ENCODE measurements at regions not wholly inside any gene's neighbourhood (a gene's known extent, or its start where the extent isn't known, plus 50 kb on each side); places are given as distances from the start of the nearest gene placed in this dataset.
"Not testable (repeated sequence)": the region's sequence is repeated elsewhere in the genome, so short reads cannot be mapped to it uniquely, and the experiment has no call there.

DNA sequence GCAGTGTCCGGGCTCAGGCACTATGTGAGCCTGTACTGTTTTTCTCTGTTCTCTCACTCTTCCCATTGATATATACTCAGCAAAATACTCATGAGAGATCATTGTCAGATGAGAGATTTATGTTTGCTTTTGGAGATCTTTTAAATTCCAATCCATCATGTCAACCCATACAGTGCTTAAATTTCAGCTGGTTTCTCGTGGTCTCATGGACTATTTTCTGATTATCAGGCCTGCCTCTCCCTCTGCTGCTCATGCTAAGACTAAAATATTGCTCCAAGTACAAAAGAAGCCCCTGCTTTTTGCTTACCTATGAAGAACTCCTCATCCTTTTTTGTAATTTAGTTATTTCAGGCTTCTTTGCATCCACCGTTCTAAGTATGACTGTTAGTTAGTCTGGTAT, 547.2 kb downstream of the KCNJ2 start:
- DNase-seq (ENCODE audit: low read depth) = no peak

DNA sequence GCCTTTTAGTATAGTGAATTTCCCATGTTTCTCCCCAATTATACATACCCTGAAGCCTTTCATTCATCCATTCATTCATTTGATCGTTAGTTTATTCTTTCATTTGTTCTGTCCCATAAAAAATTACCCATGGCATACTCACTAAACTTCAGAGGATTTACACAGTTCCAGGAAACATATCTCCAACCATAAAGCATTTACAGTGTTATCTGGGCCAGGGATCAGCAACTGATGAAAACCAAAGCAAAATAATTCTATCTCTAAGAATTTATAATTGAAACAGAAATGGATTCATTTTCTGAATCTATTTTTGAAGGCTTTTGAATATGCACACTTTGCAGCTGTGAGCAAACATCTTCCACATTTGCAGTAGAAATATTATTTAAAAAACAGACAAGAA, 547.7 kb downstream of the KCNJ2 start:
- DNase-seq (ENCODE audit: low read depth) = no peak

DNA sequence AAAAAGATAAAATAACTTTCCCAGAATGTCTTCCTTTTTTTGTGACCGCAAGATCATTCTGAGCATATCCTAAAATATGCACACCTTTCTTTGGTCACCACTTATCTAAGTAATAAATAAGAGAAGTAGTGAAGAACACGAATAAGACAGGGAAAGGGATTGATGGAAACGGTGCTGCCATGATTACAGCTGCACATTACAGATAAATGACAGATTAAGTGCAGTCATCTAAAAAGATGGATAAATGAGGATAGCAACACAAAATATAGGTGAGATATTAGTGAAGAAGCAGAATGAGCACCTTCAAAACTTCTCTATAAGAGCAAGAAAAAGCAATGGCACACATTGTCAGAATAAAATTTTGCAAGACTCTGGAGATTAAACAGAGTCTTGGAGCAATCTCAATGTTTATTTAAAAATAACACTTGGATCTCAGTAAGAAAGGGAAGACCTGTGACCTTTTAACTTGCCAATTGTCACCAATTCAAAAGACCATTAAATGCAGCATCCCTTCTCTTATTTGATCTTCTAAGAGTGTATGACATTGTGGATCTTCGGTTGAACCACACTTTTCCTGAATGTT, 567.1 kb downstream of the KCNJ2 start:
- DNase-seq (ENCODE audit: low read depth) = no peak

DNA sequence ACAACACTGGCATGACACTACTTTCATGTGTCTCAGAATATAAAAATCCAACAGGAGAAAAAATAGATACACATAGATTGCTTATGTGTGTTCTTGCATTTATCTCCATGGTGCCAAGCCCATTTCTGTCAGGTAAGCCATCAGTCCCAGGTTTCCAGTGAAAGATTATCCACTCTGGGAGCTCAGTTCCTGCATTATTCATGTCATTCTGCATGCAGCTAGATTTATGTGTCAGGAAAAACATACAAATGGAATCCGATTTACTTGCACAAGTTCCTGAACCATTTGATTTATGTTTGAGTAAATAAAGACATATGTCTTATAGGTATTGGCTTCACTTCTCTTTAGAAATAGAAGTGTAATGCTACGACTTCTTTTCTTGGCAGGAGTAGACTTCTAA, 569.7 kb downstream of the KCNJ2 start:
- no peak for DNase-seq (ENCODE audit: low read depth)

DNA sequence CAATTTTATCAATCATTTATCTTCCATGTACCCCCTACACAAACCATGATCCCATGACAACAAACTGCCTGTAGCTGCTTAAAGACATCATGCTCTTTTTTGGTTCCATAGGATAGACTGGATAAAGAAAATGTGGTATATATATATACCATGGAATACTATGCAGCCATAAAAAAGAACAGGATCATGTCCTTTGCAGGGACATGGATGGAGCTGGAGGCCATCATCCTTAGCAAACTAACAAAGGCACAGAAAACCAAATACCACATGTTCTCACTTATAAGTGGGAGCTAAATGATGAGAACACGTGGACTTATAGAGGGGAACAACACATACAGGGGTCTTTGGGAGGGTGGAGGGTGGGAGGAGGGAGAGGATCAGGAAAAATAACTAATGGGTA, 577.2 kb downstream of the KCNJ2 start:
- not testable (repeated sequence) for DNase-seq (ENCODE audit: low read depth)

DNA sequence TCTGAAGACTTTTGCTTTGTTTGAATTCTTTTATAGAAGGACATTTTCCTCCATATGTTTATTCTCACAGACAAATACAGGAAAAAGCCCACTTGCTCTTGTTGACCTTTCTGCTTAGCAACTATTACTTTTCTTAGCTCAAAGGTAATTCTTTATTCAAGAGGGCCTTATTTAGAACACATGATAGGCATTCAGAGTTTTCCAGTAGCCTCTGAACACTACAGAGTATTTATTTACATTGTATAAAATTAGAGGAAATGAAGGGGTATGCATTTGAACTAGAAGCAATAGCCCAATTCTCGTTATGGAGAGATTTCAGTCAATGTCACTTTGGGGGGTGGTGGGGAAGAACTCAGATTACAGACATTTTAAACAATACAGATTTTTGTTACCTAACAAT, 581.7 kb downstream of the KCNJ2 start:
- DNase-seq (ENCODE audit: low read depth) = no peak

DNA sequence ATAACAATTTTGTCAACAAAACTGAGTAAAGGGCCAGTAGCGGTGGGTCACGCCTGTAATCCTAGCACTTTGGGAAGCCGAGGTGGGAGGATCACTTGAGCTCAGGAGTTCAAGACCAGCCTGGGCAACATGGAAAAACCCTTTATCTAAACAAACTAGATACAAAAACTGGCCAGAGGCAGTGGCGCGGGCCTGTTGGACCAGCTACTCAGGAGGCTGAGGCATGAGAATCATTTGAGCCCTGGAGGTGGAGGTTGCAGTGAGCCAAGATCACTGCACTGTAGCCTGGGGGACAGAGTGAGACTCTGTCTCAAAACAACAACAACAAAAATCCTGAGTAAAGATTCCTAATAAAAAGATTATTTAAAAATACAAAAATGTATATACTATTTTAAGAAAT, 583.1 kb downstream of the KCNJ2 start:
- DNase-seq (ENCODE audit: low read depth) = not testable (repeated sequence)

DNA sequence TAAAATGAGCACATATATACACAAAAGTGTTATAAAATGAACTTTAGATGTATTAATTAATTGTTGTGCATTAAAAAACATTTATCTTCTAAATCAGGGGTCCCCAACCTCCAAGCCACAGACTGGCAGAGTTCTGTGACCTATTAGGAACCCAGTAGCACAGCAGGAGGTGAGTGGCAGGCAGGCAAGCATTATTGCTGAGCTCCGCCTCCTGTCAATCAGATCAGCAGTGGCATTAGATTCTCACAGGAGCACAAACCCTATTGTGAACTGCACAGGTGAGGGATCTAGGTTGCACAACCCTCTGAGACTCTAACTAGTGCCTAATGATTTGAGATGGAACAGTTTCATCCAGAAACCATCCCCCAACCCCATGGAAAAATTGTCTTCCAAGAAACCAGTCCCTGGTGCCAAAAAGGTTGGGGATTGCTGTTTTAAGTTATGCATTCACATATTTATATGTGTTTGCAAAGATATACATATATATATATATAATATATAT, 583.7 kb downstream of the KCNJ2 start:
- no peak for DNase-seq (ENCODE audit: low read depth)

DNA sequence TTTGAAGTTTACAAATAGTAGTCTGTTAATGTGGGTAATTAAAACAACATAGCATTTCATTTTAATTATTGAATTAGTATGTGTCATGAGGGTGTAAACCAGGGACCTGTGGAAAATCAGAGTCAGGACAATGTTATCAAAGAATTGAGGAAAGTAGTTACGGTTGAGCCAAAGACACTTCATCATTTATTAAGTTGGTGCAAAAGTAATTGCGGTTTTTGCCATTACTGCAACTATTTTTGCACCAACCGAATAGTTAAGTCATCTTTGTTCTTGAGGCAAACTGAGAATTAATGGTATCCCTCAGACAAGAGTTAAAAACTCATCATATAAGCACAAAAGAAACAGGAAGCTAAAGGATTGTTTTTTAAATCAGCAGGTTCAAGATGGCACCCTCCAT, 593.7 kb downstream of the KCNJ2 start:
- no peak for DNase-seq (ENCODE audit: low read depth)

DNA sequence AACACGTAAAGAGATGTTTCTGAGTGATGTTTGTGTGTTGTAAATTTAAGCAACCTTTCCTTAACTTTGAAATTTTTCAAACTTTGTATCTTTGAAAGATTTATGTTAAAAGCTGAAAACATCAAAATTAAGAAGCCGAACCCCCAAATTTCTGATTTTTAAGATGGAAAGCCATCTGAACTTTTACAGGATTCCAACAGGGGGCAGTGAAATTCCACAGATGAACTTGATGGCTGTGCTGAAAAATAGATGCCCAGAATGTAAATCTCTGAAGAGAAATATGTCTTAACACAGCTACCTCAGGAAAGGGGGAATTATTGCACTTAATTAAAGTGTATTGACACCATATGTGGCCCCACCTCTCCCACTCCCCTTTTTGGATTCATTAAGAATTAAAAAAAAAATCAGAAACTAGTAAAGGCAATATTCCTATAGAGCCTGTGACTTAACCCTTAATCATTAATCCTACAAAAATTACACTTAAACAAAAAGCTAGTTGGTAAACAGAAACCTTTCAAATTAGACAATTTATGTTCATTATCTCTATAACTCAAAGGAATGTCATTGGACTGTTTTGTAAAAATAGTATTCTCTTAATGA, 597.9 kb downstream of the KCNJ2 start:
- DNase-seq (ENCODE audit: low read depth) = peak; percentile 39

DNA sequence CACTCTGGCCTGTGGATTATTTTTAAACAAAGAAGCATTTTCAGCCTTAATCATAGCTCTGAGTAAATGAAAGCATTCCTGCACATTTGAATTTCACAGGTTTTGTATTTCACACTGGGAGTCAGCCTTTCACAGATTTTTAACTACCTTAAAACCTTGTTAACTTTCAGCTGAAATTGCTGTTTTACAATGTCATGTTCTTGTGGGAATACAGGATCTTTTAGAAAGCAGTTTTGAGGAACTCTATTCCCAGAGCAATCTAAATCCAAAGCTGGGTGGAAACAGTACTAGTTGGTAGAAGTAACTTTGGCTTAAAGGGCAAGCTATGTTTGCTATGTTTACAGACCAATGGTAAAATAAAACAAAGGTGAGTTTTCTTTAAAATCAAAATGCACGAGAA, 600.6 kb downstream of the KCNJ2 start:
- no peak for DNase-seq (ENCODE audit: low read depth)

DNA sequence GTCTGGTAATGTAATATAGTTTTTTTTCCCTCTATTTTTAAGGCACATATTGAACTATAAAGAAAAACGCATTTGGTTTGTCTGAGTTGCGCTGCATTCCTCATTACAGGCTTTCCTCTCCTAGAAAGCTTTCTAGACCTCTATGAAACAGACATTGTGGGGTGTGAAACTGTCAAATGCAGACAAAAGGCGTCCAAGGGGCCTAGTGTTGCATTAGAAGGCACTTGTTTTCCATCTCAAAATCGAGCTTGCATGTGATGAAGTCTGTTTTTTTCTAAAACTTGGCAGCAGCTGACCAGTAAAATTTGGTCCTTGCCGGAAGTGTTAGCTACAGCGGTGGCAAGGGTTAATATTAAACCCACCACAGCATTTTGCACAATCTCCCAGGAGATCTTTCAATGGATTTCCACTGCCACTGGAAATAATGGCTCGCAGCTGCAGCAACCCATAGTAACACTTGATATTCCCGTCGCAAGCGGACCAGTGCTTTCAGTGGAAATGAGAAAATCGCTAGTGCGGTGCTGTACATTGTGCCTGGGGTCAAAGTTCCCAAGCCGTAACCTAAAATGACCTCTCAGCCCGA, 602.6 kb downstream of the KCNJ2 start:
- DNase-seq (ENCODE audit: low read depth) = no peak

DNA sequence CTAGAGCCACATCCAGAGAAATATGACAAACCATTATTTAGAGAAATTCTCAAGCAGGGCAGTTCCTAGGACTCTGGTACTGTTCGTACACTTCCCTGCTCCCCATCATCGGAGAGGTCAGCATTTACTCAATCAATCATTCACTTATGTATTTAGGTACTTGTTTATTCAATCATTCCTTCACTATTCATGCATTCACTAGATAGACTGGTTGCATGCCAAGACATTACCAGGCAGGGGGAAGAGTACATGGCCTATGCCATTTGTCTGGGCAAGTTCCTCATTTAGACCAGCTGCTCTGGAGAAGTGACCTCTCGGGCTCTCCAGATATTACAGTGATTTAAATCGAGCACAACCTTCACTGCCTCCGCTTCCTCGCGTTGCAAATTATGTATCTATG, 603.4 kb downstream of the KCNJ2 start:
- no peak for DNase-seq (ENCODE audit: low read depth)

DNA sequence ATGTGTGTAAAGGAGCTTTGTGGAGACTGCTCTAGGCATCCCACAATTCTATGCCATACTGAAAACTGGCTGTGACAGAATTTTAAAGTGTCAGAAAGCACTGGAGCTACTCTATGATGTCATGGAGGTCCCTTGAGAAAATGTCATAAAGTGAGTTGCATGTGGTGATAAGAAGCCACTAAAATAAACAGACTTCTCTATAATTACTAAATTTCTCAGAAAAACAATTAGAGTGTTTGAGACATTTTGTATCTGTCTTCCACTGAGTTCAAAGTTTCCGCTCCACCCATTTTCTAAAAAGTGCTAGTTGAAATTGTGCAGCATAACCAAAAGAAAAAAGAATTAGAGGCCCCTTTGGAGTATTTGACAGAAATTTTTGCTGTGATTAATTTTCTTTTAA, 603.9 kb downstream of the KCNJ2 start:
- no peak for DNase-seq (ENCODE audit: low read depth)

DNA sequence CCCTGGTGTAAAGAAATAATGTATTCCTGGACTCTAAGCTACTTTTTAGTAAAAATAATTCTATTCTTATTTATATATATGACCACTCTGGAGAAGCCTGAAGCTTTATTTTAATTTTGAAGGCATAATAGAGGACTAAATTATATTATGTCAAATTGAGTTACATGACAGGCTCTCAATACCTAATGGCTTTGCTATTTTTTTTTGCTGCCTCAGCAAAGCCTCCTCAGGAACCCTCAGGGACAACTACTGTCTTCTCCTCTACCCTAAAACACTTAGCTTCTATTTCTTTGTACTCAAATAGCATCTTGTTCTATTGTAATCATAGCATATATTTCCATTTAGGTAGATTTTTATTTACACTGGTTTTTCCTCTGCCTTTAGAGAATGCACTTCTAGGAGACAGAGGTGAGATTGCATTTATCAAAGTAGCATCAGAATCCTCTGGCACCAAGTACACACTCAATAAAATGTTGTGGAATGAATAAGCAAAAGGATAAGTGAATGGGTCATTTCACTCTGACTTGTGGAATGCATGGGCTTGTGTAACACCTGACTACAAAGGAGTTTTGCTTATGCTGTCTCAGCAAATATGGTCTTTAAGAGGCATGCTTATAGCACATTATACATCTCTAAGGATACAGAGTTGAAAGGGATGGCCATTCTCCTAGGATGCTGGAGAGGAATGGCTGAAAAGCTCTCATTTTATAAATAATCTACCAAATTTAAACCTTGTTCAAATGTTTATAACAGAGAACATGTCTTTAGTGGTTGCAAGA, 605.2 kb downstream of the KCNJ2 start:
- DNase-seq (ENCODE audit: low read depth) = no peak

DNA sequence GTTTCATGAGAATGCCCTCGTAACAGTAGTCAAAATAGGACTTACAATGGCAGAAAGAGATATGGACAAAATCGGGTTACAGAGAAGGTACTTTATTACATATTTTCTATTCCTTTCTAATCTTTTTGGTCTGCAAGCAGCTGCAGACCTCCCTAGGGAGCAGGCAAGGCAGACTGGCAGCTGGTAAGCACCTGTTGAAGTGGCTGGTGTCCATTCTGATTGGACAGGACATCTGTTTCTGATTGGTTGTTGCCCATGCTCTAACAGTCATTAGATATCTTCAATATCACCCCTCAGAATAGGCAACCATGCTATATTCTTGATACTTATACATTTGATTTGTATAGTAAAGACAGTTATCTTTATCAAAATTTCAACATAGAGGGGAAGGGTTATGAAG, 606.3 kb downstream of the KCNJ2 start:
- DNase-seq (ENCODE audit: low read depth) = no peak

DNA sequence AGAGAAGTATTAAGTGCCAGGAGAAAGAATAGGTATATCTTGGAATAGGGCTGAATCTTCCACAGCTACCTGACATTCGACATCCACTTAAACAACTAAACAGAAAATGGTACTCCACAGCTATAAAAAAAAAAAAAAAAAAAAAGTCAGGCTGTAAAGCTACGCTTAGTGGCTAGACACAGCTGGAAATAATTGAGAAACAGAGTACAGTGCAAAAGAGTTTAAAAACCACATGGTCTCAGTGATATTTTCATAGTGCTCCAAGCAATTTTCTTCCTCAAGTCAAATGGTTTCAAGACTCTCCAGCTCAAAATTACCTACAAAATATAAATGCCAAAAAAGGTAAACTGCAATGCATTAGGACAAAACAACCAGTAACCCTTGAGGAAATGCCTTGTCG, 607.1 kb downstream of the KCNJ2 start:
- peak; percentile 20 for DNase-seq (ENCODE audit: low read depth)

DNA sequence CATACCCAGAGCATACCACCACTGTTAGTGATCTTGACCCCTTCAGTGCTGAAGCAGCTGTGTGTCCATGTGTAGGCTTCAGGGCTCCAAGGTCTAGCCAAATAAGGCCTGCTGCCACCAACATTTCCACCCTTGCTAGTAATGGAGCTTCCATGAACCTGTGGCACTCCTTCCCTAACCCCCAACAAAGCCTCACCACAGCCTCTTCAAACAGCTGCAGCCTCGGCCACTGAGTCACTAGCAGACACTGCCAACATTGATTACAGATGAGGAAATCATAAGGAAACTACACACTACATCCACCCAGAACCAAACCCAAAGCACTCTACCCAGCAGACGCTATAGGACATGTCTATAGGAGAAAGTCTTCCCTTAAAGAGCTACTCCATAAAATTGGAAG, 610.7 kb downstream of the KCNJ2 start:
- peak; percentile 19 for DNase-seq (ENCODE audit: low read depth)

DNA sequence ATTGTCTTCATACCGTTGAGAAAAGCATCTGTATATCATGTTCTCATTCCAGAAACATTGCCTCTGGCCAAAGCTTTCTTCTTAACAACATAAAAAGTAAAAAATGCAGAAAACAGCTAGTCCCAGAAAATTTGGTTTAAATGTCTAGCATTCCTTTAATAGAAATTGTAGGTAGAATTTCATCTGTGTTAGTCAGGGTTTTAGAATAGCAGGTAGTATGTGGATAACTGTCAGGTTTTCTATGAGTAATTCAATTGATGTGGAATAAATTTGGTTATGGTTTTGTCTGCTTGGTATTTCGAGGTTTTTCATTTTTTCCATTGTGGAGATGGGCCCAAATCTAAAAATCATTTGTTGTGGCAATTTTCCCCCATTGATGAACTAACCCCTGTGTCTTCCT, 616.7 kb downstream of the KCNJ2 start:
- DNase-seq (ENCODE audit: low read depth) = no peak

DNA sequence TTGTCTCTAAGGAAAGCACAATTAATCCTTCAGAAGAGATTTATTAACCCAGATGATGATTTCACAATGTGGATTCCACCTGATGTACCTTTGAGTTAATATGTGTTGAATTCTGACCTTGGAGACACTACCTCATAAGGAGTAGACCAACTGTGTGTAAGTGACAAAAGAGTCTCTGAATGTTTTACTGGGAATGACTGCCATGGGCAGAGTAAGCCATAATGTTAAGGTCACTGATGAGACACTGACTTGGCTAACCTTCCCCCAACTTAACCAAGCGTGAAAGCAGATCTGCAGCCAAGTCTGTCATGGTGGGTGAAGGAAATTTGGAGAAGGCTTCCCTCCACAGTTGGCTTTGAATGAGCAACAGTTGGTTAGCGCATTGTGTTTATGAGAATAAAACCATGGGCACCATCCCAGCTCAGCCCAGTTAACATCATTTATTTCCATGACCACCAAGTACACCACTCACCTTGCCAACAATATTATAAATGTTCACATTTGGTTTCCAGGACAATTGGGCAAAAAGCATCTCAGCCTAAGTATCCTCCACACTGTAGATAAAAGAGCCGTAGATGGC, 618.5 kb downstream of the KCNJ2 start:
- DNase-seq (ENCODE audit: low read depth) = no peak

DNA sequence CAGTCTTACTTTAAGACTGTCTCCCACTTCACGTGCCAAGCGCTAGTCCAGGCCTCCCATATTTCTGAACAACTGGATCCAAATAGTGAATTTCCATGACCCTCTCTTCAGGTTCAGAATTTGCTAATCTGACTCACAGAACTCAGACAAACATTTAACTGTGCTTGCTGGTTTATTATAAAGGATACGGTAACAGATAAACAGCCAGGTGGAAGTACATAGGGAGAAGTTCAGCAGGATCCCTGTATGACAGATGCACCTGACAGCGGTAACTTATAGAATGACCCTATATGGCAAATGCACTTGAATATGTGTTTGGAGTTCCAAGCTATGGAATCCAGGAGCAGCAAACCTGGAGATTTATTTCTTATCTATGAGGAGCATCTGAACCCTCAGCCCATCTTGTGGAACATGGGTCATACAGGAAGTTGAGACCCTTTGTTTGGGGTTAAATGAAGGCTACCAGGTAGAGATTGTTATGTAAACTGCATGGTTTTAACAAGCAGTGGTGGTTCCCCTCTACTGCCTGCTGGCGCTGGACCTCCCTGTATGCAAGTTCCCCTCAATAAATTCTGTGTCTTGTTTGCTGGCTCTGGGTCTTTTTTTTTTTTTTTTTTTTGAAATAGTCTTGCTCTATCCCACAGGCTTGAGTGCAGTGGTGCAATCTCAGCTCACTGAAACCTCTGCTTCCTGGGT, 622.6 kb downstream of the KCNJ2 start:
- DNase-seq (ENCODE audit: low read depth) = no peak

DNA sequence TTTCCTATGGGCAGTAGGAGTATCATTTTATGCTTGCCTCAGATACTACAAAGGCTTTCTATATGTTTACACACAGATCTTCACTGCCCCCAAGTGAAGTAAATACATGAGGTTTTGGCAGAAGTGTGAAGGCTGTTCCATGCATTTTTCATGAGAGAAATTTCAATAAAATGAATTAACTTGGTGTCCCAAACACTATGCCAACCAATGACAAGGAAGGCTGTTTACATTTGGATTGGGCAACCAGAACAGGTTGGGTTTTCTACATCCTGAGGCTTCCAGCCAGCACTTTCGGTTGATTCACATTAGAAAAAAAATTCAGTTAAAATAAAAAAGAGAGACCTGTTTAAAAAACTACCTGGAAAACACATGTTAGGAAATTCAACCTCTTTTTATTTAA, 625.4 kb downstream of the KCNJ2 start:
- no peak for DNase-seq (ENCODE audit: low read depth)

All from RPMI7951 (cell line).